ENCODE measurements at regions not wholly inside any gene's neighbourhood (a gene's known extent, or its start where the extent isn't known, plus 50 kb on each side); places are given as distances from the start of the nearest gene placed in this dataset.

DNA sequence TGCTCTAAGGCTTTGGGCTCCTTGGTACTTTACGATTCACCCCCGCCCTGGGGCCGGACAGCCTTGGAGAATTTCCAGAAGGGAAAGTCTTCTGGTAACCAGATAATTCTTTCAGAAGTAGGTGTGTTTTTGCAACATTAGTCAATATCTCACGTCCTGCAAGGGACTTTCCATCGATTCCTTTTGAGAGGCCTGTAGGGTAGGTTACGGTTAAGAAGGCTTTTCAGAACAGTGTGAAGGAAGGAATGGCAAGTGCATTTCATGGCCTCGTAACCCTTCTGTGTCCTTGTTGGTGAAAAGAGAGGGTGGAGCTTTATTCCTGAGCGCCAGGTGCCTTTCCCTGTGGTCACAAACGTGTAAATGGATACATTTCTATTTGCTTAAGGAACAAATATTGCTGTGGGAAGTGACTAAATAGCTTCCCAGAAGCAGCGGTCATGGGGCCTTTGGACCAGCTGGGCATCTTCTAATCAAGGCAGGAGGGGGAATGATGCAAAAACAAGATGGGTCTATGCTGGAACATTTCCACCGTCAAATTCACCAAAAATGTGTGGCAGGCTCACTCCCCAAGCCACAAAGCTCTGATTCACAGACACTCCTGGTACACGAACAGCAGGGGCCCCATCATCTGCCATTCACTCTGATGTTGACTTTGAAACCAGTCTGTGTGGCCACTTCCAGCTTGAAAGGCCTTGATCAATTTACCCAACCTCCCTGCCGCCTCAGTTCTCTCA lies 99.2 kb downstream of the ANKRD10 start:
- Histone ChIP-seq H3K4me3 (ENCODE audit: low read depth in 1 of 2, low read length in 1 of 2) (no peak overlapping the region), H3K27me3 (peaks cover 57% of the 10 kb centered on the region), H3K27ac (no peak overlapping the region), H3K4me1 (ENCODE audit: control insufficient read depth in 1 of 2, insufficient read depth in 1 of 2, low read depth in 1 of 2, low read length in 1 of 2) (no peaks in the 10 kb centered on the region), H3K9me3 (no peaks in the 10 kb centered on the region), H3K36me3 (no peaks in the 10 kb centered on the region)
- TF ChIP-seq, protein P1, sequence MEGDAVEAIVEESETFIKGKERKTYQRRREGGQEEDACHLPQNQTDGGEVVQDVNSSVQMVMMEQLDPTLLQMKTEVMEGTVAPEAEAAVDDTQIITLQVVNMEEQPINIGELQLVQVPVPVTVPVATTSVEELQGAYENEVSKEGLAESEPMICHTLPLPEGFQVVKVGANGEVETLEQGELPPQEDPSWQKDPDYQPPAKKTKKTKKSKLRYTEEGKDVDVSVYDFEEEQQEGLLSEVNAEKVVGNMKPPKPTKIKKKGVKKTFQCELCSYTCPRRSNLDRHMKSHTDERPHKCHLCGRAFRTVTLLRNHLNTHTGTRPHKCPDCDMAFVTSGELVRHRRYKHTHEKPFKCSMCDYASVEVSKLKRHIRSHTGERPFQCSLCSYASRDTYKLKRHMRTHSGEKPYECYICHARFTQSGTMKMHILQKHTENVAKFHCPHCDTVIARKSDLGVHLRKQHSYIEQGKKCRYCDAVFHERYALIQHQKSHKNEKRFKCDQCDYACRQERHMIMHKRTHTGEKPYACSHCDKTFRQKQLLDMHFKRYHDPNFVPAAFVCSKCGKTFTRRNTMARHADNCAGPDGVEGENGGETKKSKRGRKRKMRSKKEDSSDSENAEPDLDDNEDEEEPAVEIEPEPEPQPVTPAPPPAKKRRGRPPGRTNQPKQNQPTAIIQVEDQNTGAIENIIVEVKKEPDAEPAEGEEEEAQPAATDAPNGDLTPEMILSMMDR (IDR thresholded peaks at IDR 0.05) = no peak

DNA sequence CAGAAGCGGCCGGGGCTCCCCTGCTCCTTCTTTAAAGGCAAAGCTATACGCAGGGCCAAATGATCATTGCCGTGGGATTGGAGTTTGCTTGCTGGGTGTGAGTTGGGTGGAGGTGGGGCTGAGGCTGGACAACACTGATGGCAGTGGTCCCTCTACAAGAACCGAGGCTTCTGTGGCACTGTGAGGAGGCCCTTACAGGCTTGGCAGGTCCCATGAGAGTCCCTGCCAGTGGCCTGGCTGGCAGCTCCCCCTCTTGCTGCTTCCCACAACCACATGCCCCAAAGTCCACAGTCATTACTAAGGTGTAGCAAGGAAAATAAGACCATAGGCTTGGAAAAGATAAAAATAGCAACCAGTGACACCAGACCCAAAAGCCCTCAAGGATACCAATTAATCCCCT lies 98.4 kb downstream of the ANKRD10 start:
- H3K27ac ChIP-seq = no peak overlapping the region
- no peaks in the 10 kb centered on the region for H3K36me3 ChIP-seq
- no peak overlapping the region for H3K4me3 ChIP-seq (ENCODE audit: low read depth in 1 of 2, low read length in 1 of 2)
- TF ChIP-seq, protein P1 (IDR thresholded peaks at IDR 0.05) = no peak
- peaks cover 51% of the 10 kb centered on the region for H3K27me3 ChIP-seq
- H3K9me3 ChIP-seq = no peaks in the 10 kb centered on the region
- H3K4me1 ChIP-seq (ENCODE audit: control insufficient read depth in 1 of 2, insufficient read depth in 1 of 2, low read depth in 1 of 2, low read length in 1 of 2) = no peaks in the 10 kb centered on the region

GRCh38 chr13:110817143-110817542 lies 97.7 kb downstream of the ANKRD10 start:
- H3K4me1 ChIP-seq (ENCODE audit: control insufficient read depth in 1 of 2, insufficient read depth in 1 of 2, low read depth in 1 of 2, low read length in 1 of 2) = no peaks in the 10 kb centered on the region
- H3K4me3 ChIP-seq (ENCODE audit: low read depth in 1 of 2, low read length in 1 of 2) = no peak overlapping the region
- TF ChIP-seq, protein P1 (IDR thresholded peaks at IDR 0.05) = no peak
- peaks cover 44% of the 10 kb centered on the region for H3K27me3 ChIP-seq
- no peaks in the 10 kb centered on the region for H3K9me3 ChIP-seq
- H3K27ac ChIP-seq = no peak overlapping the region
- no peaks in the 10 kb centered on the region for H3K36me3 ChIP-seq

- Histone ChIP-seq H3K27me3 (peaks cover 28% of the 10 kb centered on the region), H3K9me3 (no peaks in the 10 kb centered on the region), H3K4me1 (ENCODE audit: control insufficient read depth in 1 of 2, insufficient read depth in 1 of 2, low read depth in 1 of 2, low read length in 1 of 2) (no peaks in the 10 kb centered on the region), H3K36me3 (no peaks in the 10 kb centered on the region), H3K27ac (no peak overlapping the region), H3K4me3 (ENCODE audit: low read depth in 1 of 2, low read length in 1 of 2) (no peak overlapping the region)
- TF ChIP-seq, protein P1 (IDR thresholded peaks at IDR 0.05) = no peak
These were observed 96.1 kb downstream of the ANKRD10 start for GRCh38 chr13:110818747-110819146.

DNA sequence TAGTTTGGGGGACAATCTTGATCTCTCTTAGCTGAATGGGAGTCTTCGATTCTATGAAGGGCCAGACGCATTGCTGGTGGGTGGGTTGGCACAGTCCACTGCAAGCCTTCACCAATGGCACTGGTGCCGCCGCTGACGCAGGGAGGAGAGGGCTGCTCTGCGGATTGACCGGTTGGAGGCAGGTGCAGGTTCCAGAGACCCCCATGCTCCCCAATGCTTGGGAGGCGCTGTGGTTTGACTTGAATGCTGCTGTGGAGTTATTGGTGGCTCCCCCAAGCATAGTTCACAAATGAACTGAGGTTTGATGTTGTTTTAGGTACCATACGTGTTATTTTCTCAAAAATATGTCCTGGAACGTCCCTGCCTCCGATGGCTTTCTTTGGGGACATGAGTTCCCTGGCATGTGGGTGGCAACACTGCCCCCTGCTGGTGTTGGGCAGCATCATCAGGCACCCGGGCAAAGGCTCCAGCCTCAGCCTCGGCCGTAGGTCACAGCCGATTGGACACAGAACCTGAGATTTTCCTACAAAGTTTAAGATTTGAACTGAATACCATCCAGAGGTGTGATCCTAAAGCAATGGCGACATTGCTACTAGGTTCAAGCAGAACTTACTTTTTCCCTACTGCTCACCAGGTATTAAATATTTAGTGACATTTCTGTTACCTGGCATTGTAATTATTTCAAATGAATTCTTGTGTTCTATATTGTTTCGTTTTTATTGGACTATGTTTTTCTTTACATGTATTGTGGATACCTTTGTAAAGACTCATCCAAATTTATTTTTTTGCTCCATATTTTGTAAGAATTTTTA lies 95.5 kb downstream of the ANKRD10 start:
- Histone ChIP-seq H3K27ac (no peak overlapping the region), H3K36me3 (no peaks in the 10 kb centered on the region), H3K9me3 (no peaks in the 10 kb centered on the region), H3K27me3 (peaks cover 22% of the 10 kb centered on the region), H3K4me3 (ENCODE audit: low read depth in 1 of 2, low read length in 1 of 2) (no peak overlapping the region), H3K4me1 (ENCODE audit: control insufficient read depth in 1 of 2, insufficient read depth in 1 of 2, low read depth in 1 of 2, low read length in 1 of 2) (no peaks in the 10 kb centered on the region)
- TF ChIP-seq, protein P1 (IDR thresholded peaks at IDR 0.05) = peak; percentile 98

Data from neutrophil (primary cell).